Suprapubic skin (tissue), 4 donors: ENCODE measurements at regions not wholly inside any gene's neighbourhood (a gene's known extent, or its start where the extent isn't known, plus 50 kb on each side); places are given as distances from the start of the nearest gene placed in this dataset.
A peak's percentile ranks its signal among the peaks of the same experiment; 100 is the strongest.

Source experiments
- DNase-seq, 2 donors: peaks; one replicate each; pipeline ENCODE4 v3.0.0-alpha.2; 2019; ENCODE audit warnings: low spot score in 2 of 2
- H3K27ac ChIP-seq: fragments of 200-600 bp; sonication (generic); one replicate; pipeline ENCODE4 v1.5.1; 2019
- H3K27me3 ChIP-seq: fragments of 200-600 bp; sonication (generic); one replicate; pipeline ENCODE4 v1.5.1; 2019
- H3K36me3 ChIP-seq: fragments of 200-600 bp; sonication (generic); one replicate; pipeline ENCODE4 v1.5.1; 2019
- H3K4me1 ChIP-seq: fragments of 200-600 bp; sonication (generic); one replicate; pipeline ENCODE4 v1.5.1; 2019
- H3K4me3 ChIP-seq: fragments of 200-600 bp; sonication (generic); one replicate; pipeline ENCODE4 v1.5.1; 2019; ENCODE audit warnings: mild to moderate bottlenecking
- H3K9me3 ChIP-seq: fragments of 200-600 bp; sonication (generic); one replicate; pipeline ENCODE4 v1.5.1; 2019
- EP300 ChIP-seq: sonication (generic); formaldehyde crosslinking; IDR thresholded peaks from one replicate; pipeline ENCODE4 v1.6.1; 2017; ENCODE audit warnings: antibody characterized with exemption
- POLR2A ChIP-seq, 2 donors: fragments of 450-650 bp; IDR thresholded peaks; one replicate each; pipeline ENCODE4 v1.6.1; 2017; ENCODE audit warnings: antibody characterized with exemption in 2 of 2, mild to moderate bottlenecking in 2 of 2, moderate library complexity in 2 of 2
- POLR2AphosphoS5 ChIP-seq, 3 donors: sonication (generic); formaldehyde crosslinking; IDR thresholded peaks; one replicate each; pipeline ENCODE4 v1.6.1; 2017; ENCODE audit warnings: antibody characterized with exemption in 3 of 3
- WGBS: methylation state at CpG from one replicate; pipeline ENCODE4 v1.1.5; 2018; 5-methylcytosine and 5-hydroxymethylcytosine counted together
- TF ChIP-seq, protein P1 (sequence below), 2 donors: fragments of 200-600 bp in 1 of 2; fragments of 450-650 bp in 1 of 2; sonication (generic) in 1 of 2; IDR thresholded peaks; one replicate each; pipeline ENCODE4 v1.5.1; 2016 to 2019; ENCODE audit warnings: antibody characterized with exemption in 2 of 2, mild to moderate bottlenecking in 1 of 2, moderate library complexity in 1 of 2

DNA sequence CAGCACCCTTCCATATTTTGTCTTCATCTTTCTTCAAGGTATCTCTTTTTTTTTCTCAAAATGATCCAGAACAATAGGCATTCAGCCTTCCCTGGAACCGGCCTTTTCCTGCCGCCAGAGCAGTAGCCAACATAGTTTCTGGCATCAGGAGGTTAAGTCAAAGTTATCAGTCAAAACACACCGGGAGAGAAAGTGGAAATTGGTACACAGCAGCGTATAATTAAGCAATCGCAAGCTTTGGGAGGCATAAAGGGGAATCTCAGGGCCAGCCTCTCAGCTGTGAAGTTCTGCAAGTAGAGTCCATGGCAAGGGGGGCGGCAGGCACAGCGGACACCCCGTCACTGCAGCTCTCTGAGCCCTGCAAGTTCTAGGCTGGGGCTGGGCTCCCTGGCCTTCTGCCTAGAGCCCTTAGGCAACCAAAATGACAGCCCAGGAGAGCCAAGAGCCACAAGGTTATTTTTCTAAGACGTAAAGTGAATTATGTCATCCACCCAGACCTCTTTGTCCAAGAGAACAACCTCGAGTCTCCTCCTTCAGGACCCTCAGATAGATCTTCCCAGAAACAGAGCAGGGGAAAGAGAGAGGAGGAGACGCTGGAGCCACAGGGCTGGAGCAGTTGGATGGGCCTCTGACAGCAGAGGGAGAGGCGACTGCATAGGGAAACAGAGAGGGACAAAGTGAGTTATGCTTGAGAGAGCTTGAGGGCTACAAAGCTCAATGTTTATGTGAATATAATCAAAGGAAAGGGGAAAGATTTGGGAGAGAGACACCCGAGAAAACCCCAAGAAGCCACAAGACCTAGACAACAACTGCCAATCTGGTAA is 114.7 kb downstream of the BCL2L11 start:
- TF ChIP-seq EP300 (no peak), POLR2A (IDR thresholded peaks at IDR 0.05) (no peak), POLR2AphosphoS5 (IDR thresholded peaks at IDR 0.05) (no peak)
- TF ChIP-seq, protein P1, sequence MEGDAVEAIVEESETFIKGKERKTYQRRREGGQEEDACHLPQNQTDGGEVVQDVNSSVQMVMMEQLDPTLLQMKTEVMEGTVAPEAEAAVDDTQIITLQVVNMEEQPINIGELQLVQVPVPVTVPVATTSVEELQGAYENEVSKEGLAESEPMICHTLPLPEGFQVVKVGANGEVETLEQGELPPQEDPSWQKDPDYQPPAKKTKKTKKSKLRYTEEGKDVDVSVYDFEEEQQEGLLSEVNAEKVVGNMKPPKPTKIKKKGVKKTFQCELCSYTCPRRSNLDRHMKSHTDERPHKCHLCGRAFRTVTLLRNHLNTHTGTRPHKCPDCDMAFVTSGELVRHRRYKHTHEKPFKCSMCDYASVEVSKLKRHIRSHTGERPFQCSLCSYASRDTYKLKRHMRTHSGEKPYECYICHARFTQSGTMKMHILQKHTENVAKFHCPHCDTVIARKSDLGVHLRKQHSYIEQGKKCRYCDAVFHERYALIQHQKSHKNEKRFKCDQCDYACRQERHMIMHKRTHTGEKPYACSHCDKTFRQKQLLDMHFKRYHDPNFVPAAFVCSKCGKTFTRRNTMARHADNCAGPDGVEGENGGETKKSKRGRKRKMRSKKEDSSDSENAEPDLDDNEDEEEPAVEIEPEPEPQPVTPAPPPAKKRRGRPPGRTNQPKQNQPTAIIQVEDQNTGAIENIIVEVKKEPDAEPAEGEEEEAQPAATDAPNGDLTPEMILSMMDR (IDR thresholded peaks at IDR 0.05), result no peak
- Histone ChIP-seq H3K9me3 (no peaks in the 10 kb centered on the region), H3K36me3 (no peaks in the 10 kb centered on the region), H3K27ac (peak overlapping the region; percentile 63), H3K4me3 (no peak overlapping the region), H3K4me1 (peaks cover 20% of the 10 kb centered on the region), H3K27me3 (no peaks in the 10 kb centered on the region)
- 63% methylated on average over 13 of the region's 13 CpGs for WGBS
- DNase-seq, result no peak

DNA sequence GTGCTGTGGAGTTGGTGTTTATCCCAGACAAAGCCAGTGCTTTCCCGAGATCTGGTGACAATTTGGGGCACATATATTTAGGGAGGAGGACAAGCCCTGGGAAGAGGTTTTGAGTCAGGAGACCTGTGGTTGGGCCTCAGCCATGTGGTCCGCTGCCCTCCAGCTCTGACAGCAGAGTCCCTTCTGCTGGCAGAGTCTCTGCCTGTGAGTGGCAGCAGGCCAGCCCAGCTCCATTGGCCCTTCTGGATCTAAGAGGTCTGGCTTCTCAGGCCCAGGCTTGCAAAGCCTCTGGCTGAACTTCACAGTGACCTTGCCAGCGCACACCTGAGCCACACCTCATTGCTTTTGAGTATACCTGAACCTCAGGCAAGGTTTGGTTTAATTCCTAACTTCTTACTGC is 115.3 kb downstream of the BCL2L11 start:
- no peak for DNase-seq
- H3K27me3 ChIP-seq, result no peaks in the 10 kb centered on the region
- no peaks in the 10 kb centered on the region for H3K9me3 ChIP-seq
- H3K4me3 ChIP-seq, result no peak overlapping the region
- no peak for TF ChIP-seq POLR2A (IDR thresholded peaks at IDR 0.05)
- TF ChIP-seq, protein P1 (IDR thresholded peaks at IDR 0.05), result no peak
- H3K4me1 ChIP-seq, result peaks cover 20% of the 10 kb centered on the region
- WGBS, result 47% methylated on average over 2 of the region's 3 CpGs
- H3K36me3 ChIP-seq, result no peaks in the 10 kb centered on the region
- H3K27ac ChIP-seq, result peak overlapping the region; percentile 63

DNA sequence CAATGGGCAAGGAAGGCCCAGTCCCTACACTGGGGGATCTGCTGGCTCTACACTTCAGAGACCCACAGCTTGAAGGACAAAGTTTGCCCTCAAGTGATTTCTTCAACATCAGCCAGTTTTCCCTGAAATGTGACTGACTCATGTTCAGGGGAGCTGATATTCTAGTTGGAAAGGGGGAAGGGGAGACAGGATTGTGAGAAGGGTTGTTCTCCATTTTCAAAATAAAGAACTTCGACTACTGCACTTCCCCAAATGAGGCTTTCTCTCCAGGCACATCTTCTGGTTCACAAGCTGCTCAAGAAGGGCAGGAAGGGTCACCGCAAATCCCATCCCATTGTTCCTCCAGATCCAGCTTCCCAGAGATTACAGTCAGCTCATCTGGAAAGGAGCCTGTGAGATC is 117.6 kb downstream of the BCL2L11 start:
- no peak for DNase-seq
- no peaks in the 10 kb centered on the region for H3K36me3 ChIP-seq
- 89% methylated on average over 2 of the region's 2 CpGs for WGBS
- peaks cover 20% of the 10 kb centered on the region for H3K4me1 ChIP-seq
- H3K9me3 ChIP-seq, result no peaks in the 10 kb centered on the region
- no peak overlapping the region for H3K4me3 ChIP-seq
- TF ChIP-seq POLR2A (IDR thresholded peaks at IDR 0.05) (no peak), POLR2AphosphoS5 (IDR thresholded peaks at IDR 0.05) (no peak), EP300 (no peak)
- TF ChIP-seq, protein P1 (IDR thresholded peaks at IDR 0.05), result no peak
- no peaks in the 10 kb centered on the region for H3K27me3 ChIP-seq
- no peak overlapping the region for H3K27ac ChIP-seq

DNA sequence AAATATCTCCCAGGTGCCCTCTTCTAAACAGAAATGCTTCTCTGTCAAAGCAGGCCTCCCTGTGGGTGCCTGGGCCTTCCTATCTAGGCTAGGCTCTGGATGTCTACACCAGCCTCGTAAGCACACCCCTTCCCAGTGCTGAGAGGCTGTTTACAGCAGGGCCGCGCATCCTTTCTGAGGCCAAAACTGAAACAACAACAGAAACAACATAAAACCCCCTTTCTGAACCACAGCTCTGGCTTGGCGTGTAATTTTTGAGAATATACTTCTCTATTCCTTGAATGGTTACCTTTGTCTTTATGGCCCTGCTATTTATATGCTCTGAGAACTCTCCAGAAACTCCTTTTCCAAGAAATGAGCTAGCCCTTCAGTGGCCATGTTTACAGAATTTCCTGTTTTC is 118.4 kb downstream of the BCL2L11 start:
- peaks cover 20% of the 10 kb centered on the region for H3K4me1 ChIP-seq
- no peaks in the 10 kb centered on the region for H3K36me3 ChIP-seq
- no peak overlapping the region for H3K4me3 ChIP-seq
- no peaks in the 10 kb centered on the region for H3K27me3 ChIP-seq
- TF ChIP-seq POLR2A (IDR thresholded peaks at IDR 0.05), result no peak
- no peak for TF ChIP-seq POLR2AphosphoS5 (IDR thresholded peaks at IDR 0.05)
- TF ChIP-seq, protein P1 (IDR thresholded peaks at IDR 0.05), result no peak
- no peak for TF ChIP-seq EP300
- no peaks in the 10 kb centered on the region for H3K9me3 ChIP-seq
- H3K27ac ChIP-seq, result no peak overlapping the region
- 73% methylated on average over 4 of the region's 4 CpGs for WGBS
- DNase-seq, result no peak

DNA sequence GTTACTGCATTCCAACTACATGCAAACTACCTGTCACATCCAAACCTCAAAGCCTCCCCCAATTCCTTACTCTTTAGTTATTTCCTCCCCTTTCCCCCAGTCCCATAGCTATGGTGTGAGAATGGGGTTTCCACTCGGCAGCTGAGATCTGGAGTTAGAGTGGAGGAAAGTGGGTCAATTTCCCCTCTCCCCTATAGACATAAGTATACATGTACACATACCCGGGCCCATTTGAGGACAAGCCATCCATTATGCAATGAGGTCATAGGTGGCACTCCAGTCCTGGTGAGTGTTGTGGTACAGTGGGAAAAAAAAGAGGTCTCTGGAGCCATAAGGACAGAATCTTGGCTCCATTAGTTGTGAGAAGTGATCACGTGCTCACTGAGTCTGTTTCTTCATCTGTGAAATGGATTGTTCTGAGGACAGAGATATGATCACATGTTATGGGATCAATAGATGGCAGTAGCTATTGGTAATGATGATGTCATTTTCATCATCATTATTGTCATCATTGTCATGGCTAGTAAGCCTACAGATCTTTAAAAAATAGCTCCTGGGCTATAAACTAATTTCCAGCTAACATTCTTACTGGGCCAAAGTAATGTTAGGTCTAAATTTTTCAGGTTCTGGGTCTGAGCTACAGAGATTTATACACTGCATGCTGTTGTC is 119.0 kb downstream of the BCL2L11 start:
- Histone ChIP-seq H3K27me3 (no peaks in the 10 kb centered on the region), H3K27ac (no peak overlapping the region), H3K4me3 (no peak overlapping the region), H3K4me1 (peaks cover 20% of the 10 kb centered on the region), H3K36me3 (no peaks in the 10 kb centered on the region), H3K9me3 (no peaks in the 10 kb centered on the region)
- WGBS, result 100% methylated on average over 3 of the region's 3 CpGs
- DNase-seq, result no peak
- TF ChIP-seq EP300 (no peak), POLR2AphosphoS5 (IDR thresholded peaks at IDR 0.05) (no peak), POLR2A (IDR thresholded peaks at IDR 0.05) (no peak)
- TF ChIP-seq, protein P1 (IDR thresholded peaks at IDR 0.05), result no peak
